GM12892 (cell line): ENCODE measurements at regions not wholly inside any gene's neighbourhood (a gene's known extent, or its start where the extent isn't known, plus 50 kb on each side); places are given as distances from the start of the nearest gene placed in this dataset.

Source experiments
- POLR2A ChIP-seq: IDR thresholded peaks from 2 replicates; pipeline ENCODE4 v1.6.1; 2011; ENCODE audit warnings: low read depth, low read length, control low read depth
- POLR2AphosphoS5 ChIP-seq: IDR thresholded peaks from 2 replicates; pipeline ENCODE4 v1.6.1; 2011; ENCODE audit warnings: low read depth, low read length, control low read depth

DNA sequence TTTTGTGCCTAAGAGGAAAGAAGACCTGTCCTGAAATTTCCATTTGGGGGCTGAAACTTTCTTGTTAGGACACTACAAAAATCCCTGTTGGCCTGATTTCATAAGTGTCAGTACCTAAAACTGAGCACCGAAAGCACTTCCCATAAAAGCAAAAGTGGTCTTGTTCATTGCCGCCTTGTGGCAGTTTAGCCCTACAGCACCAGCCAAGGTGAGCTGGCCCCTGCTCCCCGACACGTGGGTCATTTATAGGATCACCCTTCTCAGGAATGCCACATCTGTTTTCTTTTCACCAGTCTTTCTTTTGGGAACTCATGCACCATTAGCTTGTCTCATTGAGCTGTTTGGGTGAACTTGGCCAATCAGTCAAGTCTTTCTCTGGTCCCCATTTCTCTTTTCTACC, 155.8 kb upstream of the KAZN start:
- TF ChIP-seq POLR2A (no peak), POLR2AphosphoS5 (no peak)
